Breast epithelium (tissue), 4 donors: ENCODE measurements at regions not wholly inside any gene's neighbourhood (a gene's known extent, or its start where the extent isn't known, plus 50 kb on each side); places are given as distances from the start of the nearest gene placed in this dataset.

Source experiments
- DNase-seq, 2 donors: peaks; one replicate each; pipeline ENCODE4 v3.0.0-alpha.2; 2019; ENCODE audit warnings: low spot score in 2 of 2
- H3K27ac ChIP-seq, 2 donors: fragments of 200-600 bp; sonication (generic) in 1 of 2; one replicate each; pipeline ENCODE4 v1.5.1; 2016 to 2019; ENCODE audit warnings: mild to moderate bottlenecking in 1 of 2
- H3K27me3 ChIP-seq, 2 donors: fragments of 200-600 bp; sonication (generic) in 1 of 2; one replicate each; pipeline versions ENCODE4 v1.5.1 to v1.6.0; 2017 to 2019; ENCODE audit warnings: control low read depth in 1 of 2, mild to moderate bottlenecking in 1 of 2
- H3K36me3 ChIP-seq: fragments of 200-600 bp; one replicate; pipeline ENCODE4 v1.5.1; 2019
- H3K4me1 ChIP-seq, 2 donors: fragments of 200-600 bp; sonication (generic); one replicate each; pipeline ENCODE4 v1.5.1; 2016 to 2019; ENCODE audit warnings: control low read depth in 1 of 2
- H3K4me3 ChIP-seq, 3 donors: fragments of 200-600 bp; sonication (generic); 1 replicate in 2 of 3; 2 replicates in 1 of 3; pipeline ENCODE4 v1.5.1; 2016 to 2019; ENCODE audit warnings: mild to moderate bottlenecking in 3 of 3, moderate library complexity in 2 of 3
- H3K9me3 ChIP-seq, 2 donors: fragments of 200-600 bp; sonication (generic) in 1 of 2; one replicate each; pipeline ENCODE4 v1.5.1; 2016 to 2019; ENCODE audit warnings: control low read depth in 1 of 2
- CTCF ChIP-seq, 3 donors: fragments of 450-650 bp; IDR thresholded peaks; one replicate each; pipeline ENCODE4 v1.5.1; 2016 to 2017; ENCODE audit warnings: antibody characterized with exemption in 3 of 3, mild to moderate bottlenecking in 3 of 3, moderate library complexity in 3 of 3
- POLR2A ChIP-seq: fragments of 450-650 bp; IDR thresholded peaks from one replicate; pipeline ENCODE4 v1.6.1; 2016; ENCODE audit warnings: antibody characterized with exemption, mild to moderate bottlenecking, moderate library complexity
- POLR2AphosphoS5 ChIP-seq, 3 donors: sonication (generic); formaldehyde crosslinking; IDR thresholded peaks; one replicate each; pipeline ENCODE4 v1.6.1; 2017; ENCODE audit warnings: antibody characterized with exemption in 3 of 3
- intact Hi-C: fragments of 100-400 bp; cut with DNase I; formaldehyde crosslinking; loops from one replicate; pipeline ENCODE4 v1.15.1; 2023; ENCODE audit warnings: low total_unique reads

- Histone ChIP-seq H3K4me3 (no peak overlapping the region), H3K27ac (no peak overlapping the region), H3K36me3 (no peaks in the 10 kb centered on the region), H3K9me3 (peaks cover 0 to 10% of the 10 kb centered on the region in 2 donors), H3K4me1 (no peaks in the 10 kb centered on the region), H3K27me3 (no peaks in the 10 kb centered on the region)
- no peak for DNase-seq
- intact Hi-C loops: no loop called here
- TF ChIP-seq POLR2AphosphoS5 (IDR thresholded peaks at IDR 0.05) (no peak), POLR2A (no peak), CTCF (IDR thresholded peaks at IDR 0.05) (no peak)
Measured at GRCh38 chrX:148229801-148230303, 248.7 kb downstream of the FMR1NB start.

- Histone ChIP-seq H3K36me3 (no peaks in the 10 kb centered on the region), H3K4me3 (no peak overlapping the region), H3K27ac (no peak overlapping the region), H3K9me3 (peaks cover 0 to 4% of the 10 kb centered on the region in 2 donors), H3K27me3 (no peaks in the 10 kb centered on the region), H3K4me1 (no peaks in the 10 kb centered on the region)
- DNase-seq: no peak
- TF ChIP-seq POLR2AphosphoS5 (IDR thresholded peaks at IDR 0.05): no peak
- TF ChIP-seq POLR2A: no peak
- TF ChIP-seq CTCF (IDR thresholded peaks at IDR 0.05): no peak
- intact Hi-C loops: no loop called here
Measured at GRCh38 chrX:148259990-148260389, 240.4 kb upstream of the AFF2 start.

GRCh38 chrX:148265829-148266228 lies 234.6 kb upstream of the AFF2 start:
- TF ChIP-seq POLR2AphosphoS5 (IDR thresholded peaks at IDR 0.05): no peak
- TF ChIP-seq CTCF (IDR thresholded peaks at IDR 0.05): no peak
- Histone ChIP-seq H3K36me3 (no peaks in the 10 kb centered on the region), H3K9me3 (peaks cover 0 to 4% of the 10 kb centered on the region in 2 donors), H3K27ac (no peak overlapping the region), H3K27me3 (peaks cover 0 to 4% of the 10 kb centered on the region in 2 donors), H3K4me3 (no peak overlapping the region), H3K4me1 (no peaks in the 10 kb centered on the region)
- no peak for DNase-seq
- intact Hi-C loops: no loop called here

- no peak for DNase-seq
- TF ChIP-seq CTCF (IDR thresholded peaks at IDR 0.05): no peak
- no peak for TF ChIP-seq POLR2A
- no peak for TF ChIP-seq POLR2AphosphoS5 (IDR thresholded peaks at IDR 0.05)
- H3K4me3 ChIP-seq: no peak overlapping the region
- H3K27me3 ChIP-seq: peaks cover 0 to 11% of the 10 kb centered on the region in 2 donors
- H3K36me3 ChIP-seq: no peaks in the 10 kb centered on the region
- H3K27ac ChIP-seq: no peak overlapping the region
- H3K9me3 ChIP-seq: no peaks in the 10 kb centered on the region
- intact Hi-C loops: no loop called here
- H3K4me1 ChIP-seq: no peaks in the 10 kb centered on the region
Measured at GRCh38 chrX:148268673-148269072, 231.7 kb upstream of the AFF2 start.

- no peaks in the 10 kb centered on the region for H3K36me3 ChIP-seq
- H3K27me3 ChIP-seq: peaks cover 0 to 17% of the 10 kb centered on the region in 2 donors
- no peaks in the 10 kb centered on the region for H3K9me3 ChIP-seq
- H3K4me1 ChIP-seq: no peaks in the 10 kb centered on the region
- intact Hi-C loops: no loop called here
- TF ChIP-seq POLR2A (no peak), CTCF (IDR thresholded peaks at IDR 0.05) (no peak), POLR2AphosphoS5 (IDR thresholded peaks at IDR 0.05) (no peak)
- H3K4me3 ChIP-seq: no peak overlapping the region
- no peak overlapping the region for H3K27ac ChIP-seq
- no peak for DNase-seq
Measured at GRCh38 chrX:148269513-148269912, 230.9 kb upstream of the AFF2 start.
